Testis (tissue), 2 donors: ENCODE measurements at regions not wholly inside any gene's neighbourhood (a gene's known extent, or its start where the extent isn't known, plus 50 kb on each side); places are given as distances from the start of the nearest gene placed in this dataset.
A peak's percentile ranks its signal among the peaks of the same experiment; 100 is the strongest.

Experiments
- DNase-seq: peaks from one replicate; pipeline ENCODE4 v3.0.0-alpha.2; 2019
- H3K27ac ChIP-seq, 2 donors: fragments of 200-600 bp; sonication (generic); one replicate each; pipeline ENCODE4 v1.5.1; 2019
- H3K27me3 ChIP-seq: fragments of 200-600 bp; sonication (generic); one replicate; pipeline ENCODE4 v1.5.1; 2019
- H3K36me3 ChIP-seq: fragments of 200-600 bp; sonication (generic); one replicate; pipeline ENCODE4 v1.5.1; 2017; ENCODE audit warnings: low read depth; ENCODE audit errors: missing control alignments
- H3K4me1 ChIP-seq: fragments of 200-600 bp; sonication (generic); one replicate; pipeline ENCODE4 v1.5.1; 2019
- H3K4me3 ChIP-seq, 2 donors: fragments of 200-600 bp; sonication (generic); one replicate each; pipeline ENCODE4 v1.5.1; 2017 to 2019
- H3K9me3 ChIP-seq: fragments of 200-600 bp; sonication (generic); one replicate; pipeline ENCODE4 v1.5.1; 2017
- CTCF ChIP-seq, 3 experiments: fragments of 450-650 bp in 2 of 3; fragments of 200-600 bp in 1 of 3; sonication (generic) in 1 of 3; IDR thresholded peaks; one replicate each; pipeline ENCODE4 v1.5.1; 2016 to 2019; ENCODE audit warnings: antibody characterized with exemption in 3 of 3, mild to moderate bottlenecking in 2 of 3, moderate library complexity in 1 of 3
- POLR2A ChIP-seq: fragments of 450-650 bp; IDR thresholded peaks from one replicate; pipeline ENCODE4 v1.6.1; 2017; ENCODE audit warnings: antibody characterized with exemption, mild to moderate bottlenecking, moderate library complexity
- WGBS, 2 donors: methylation state at CpG; one replicate each; pipeline ENCODE4 v1.1.5; 2018; 5-methylcytosine and 5-hydroxymethylcytosine counted together
- intact Hi-C: fragments of 100-400 bp; cut with DNase I; formaldehyde crosslinking; loops from one replicate; pipeline ENCODE4 v1.15.1; 2023; ENCODE audit warnings: low total_unique reads

GRCh38 chr15:69939513-69940440 is 157.9 kb downstream of the TLE3 start:
- Histone ChIP-seq H3K36me3 (no peaks in the 10 kb centered on the region), H3K27ac (no peak overlapping the region), H3K4me3 (no peak overlapping the region), H3K9me3 (no peaks in the 10 kb centered on the region), H3K4me1 (no peaks in the 10 kb centered on the region), H3K27me3 (no peaks in the 10 kb centered on the region)
- 70 to 71% methylated on average over 6 to 7 of the region's 7 CpGs for WGBS, 2 donors
- TF ChIP-seq CTCF (IDR thresholded peaks at IDR 0.05) (no peak), POLR2A (no peak)
- intact Hi-C loops, result no loop called here
- no peak for DNase-seq

DNA sequence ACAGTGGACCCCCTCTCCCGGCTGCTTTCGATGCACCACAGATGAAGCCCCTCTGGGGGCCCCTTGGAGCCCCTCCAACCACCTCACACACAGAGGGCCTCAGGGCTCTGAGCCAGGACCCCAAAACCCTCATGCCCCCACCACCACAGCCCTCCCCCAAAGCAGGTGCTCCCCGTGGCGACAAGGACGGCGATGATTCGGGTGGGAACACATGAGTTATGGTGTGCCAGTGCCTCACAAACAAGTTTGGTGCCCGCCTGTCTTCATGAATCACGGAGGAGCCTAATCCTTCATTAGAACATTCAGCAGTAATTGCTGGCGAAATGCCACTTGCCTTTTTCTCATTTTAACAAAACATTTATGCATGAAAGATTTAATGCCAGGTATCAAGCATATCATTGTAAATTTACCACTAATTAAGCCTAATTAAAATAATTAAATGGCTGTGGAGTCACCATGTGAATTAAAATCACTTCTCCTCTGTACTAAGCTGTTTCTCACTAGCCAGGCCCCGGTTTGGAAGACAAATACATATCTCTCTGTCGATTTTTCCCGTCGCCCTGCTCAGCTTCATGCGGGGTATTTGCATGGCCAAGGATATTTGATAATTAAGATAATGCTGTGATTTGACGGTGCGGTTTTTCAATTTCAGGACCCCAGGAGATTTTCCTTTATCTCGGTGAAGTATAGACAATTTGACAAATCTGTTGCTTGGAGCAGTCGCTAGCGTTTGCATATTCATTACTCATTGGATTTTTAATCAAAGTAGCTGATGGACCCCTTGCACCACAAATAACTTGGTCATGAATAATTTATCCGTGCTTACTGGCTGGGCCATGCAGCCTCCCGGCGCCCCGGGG is 157.0 kb downstream of the TLE3 start:
- 66 to 80% methylated on average over 23 to 24 of the region's 24 CpGs for WGBS, 2 donors
- H3K9me3 ChIP-seq, result no peaks in the 10 kb centered on the region
- TF ChIP-seq CTCF (IDR thresholded peaks at IDR 0.05), result no peak
- TF ChIP-seq POLR2A, result no peak
- intact Hi-C loops, result no loop called here
- H3K27ac ChIP-seq, result no peak overlapping the region
- no peaks in the 10 kb centered on the region for H3K36me3 ChIP-seq
- no peaks in the 10 kb centered on the region for H3K4me1 ChIP-seq
- DNase-seq, result no peak
- peak overlapping the region in 1 of 2 donors; percentile 15 for H3K4me3 ChIP-seq
- no peaks in the 10 kb centered on the region for H3K27me3 ChIP-seq

- Histone ChIP-seq H3K9me3 (no peaks in the 10 kb centered on the region), H3K36me3 (no peaks in the 10 kb centered on the region), H3K4me1 (no peaks in the 10 kb centered on the region), H3K27ac (no peak overlapping the region), H3K27me3 (no peaks in the 10 kb centered on the region), H3K4me3 (peak overlapping the region in 1 of 2 donors; percentile 15)
- TF ChIP-seq POLR2A, result no peak
- TF ChIP-seq CTCF (IDR thresholded peaks at IDR 0.05), result no peak
- WGBS, 2 donors, result 73 to 82% methylated on average over 20 of the region's 20 CpGs
- no peak for DNase-seq
- intact Hi-C loops, result no loop called here
Observed at GRCh38 chr15:69941301-69941605, 156.5 kb downstream of the TLE3 start.

DNA sequence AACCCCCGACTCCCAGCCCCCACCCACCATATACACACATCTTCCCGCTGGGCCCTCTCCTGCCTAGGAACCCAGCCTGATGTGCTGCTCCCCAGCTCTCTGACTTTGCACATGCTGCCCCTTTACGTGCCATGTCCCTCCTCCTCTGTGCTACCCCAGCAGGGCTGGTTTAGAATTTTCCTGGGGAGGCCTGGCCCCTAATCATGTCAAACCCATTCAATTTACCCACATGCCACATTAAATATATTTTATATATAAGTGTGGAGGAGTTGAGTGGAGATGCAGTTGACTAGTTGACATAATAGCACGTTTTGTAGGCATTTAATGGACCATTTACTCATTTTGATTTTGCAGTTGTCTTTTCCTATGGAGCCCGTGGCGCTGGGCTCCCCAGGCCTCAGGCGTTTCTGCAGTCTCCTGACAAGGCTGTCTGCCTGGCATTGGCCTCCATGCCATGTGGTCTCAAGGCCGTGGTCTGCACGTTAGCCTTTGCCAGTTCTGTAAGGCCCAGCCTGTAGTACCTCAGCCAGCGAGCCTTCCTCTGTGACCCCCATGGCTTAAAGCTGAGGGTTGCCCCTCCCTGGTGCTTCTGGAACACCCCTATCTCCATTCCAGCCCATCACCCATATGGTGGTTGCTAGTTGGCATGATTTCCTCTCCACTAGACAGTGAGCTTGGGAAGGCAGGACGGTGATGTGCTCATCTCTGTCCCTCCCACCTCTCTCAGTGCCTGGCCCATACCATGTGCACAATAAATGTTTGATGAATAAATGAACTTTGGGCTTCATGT is 155.8 kb downstream of the TLE3 start:
- DNase-seq, result no peak
- intact Hi-C loops, result no loop called here
- Histone ChIP-seq H3K36me3 (no peaks in the 10 kb centered on the region), H3K4me3 (no peak overlapping the region), H3K4me1 (no peaks in the 10 kb centered on the region), H3K9me3 (no peaks in the 10 kb centered on the region), H3K27ac (no peak overlapping the region), H3K27me3 (no peaks in the 10 kb centered on the region)
- TF ChIP-seq CTCF (IDR thresholded peaks at IDR 0.05), result no peak
- TF ChIP-seq POLR2A, result no peak
- 75 to 85% methylated on average over 11 of the region's 11 CpGs for WGBS, 2 donors
